ENCODE measurements at regions not wholly inside any gene's neighbourhood (a gene's known extent, or its start where the extent isn't known, plus 50 kb on each side); places are given as distances from the start of the nearest gene placed in this dataset.

DNA sequence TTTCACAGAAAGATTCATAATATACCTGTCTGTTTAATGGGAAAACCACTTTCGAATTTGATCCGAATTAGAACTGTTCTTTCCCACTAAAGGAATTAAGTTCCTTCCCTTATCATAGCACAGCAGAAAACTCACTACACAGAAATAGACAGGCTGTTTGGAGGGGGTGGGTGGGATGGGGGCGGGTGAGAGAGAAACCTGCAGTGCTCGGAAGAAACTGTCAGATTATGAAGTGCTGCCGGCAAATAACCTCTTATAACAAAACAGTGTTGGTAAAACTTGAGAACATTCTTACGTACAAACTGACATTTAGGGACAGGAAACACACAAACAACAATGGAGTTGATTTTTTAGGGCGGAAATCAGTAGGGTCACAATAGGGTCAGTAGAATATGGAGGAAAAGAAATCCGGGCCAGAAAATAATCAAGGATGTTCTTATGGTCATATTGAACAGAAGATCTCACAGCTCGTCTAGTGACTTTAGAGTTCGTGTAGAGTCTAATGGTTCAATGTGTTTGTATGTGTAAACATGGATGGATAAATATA, 756.0 kb upstream of the LRATD1 start:
- H3K4me3 ChIP-seq (ENCODE audit: low read depth in 1 of 2, low read length in 2 of 2), result no peak overlapping the region
- TF ChIP-seq, protein P1, sequence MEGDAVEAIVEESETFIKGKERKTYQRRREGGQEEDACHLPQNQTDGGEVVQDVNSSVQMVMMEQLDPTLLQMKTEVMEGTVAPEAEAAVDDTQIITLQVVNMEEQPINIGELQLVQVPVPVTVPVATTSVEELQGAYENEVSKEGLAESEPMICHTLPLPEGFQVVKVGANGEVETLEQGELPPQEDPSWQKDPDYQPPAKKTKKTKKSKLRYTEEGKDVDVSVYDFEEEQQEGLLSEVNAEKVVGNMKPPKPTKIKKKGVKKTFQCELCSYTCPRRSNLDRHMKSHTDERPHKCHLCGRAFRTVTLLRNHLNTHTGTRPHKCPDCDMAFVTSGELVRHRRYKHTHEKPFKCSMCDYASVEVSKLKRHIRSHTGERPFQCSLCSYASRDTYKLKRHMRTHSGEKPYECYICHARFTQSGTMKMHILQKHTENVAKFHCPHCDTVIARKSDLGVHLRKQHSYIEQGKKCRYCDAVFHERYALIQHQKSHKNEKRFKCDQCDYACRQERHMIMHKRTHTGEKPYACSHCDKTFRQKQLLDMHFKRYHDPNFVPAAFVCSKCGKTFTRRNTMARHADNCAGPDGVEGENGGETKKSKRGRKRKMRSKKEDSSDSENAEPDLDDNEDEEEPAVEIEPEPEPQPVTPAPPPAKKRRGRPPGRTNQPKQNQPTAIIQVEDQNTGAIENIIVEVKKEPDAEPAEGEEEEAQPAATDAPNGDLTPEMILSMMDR (IDR thresholded peaks at IDR 0.05; ENCODE audit: borderline replicate concordance, extremely low read depth, low read length, poor library complexity, severe bottlenecking), result no peak
- TF ChIP-seq EZH2 (IDR thresholded peaks at IDR 0.05; ENCODE audit: borderline replicate concordance, low read depth, low read length, severe bottlenecking), result no peak

GRCh38 chr2:13877571-13877970, 754.9 kb upstream of the LRATD1 start:
- H3K27ac ChIP-seq (ENCODE audit: low read length), result no peak overlapping the region
- no peak overlapping the region for H2AFZ ChIP-seq (ENCODE audit: low read depth, low read length)
- TF ChIP-seq, protein P1 (IDR thresholded peaks at IDR 0.05; ENCODE audit: borderline replicate concordance, extremely low read depth, low read length, poor library complexity, severe bottlenecking), result no peak
- TF ChIP-seq EZH2 (IDR thresholded peaks at IDR 0.05; ENCODE audit: borderline replicate concordance, low read depth, low read length, severe bottlenecking), result no peak
- DNase-seq (no peak), ATAC-seq (ENCODE audit: insufficient read depth, low read depth) (no peak)
- no peaks in the 10 kb centered on the region for H3K36me3 ChIP-seq (ENCODE audit: insufficient read depth, low read length)
- H3K27me3 ChIP-seq (ENCODE audit: insufficient read depth, low read length, poor library complexity), result no peaks in the 10 kb centered on the region
- H3K4me1 ChIP-seq (ENCODE audit: insufficient read depth, low read length), result no peaks in the 10 kb centered on the region
- H3K9ac ChIP-seq (ENCODE audit: low read depth, low read length), result no peak overlapping the region
- no peak overlapping the region for H3K4me3 ChIP-seq (ENCODE audit: low read depth in 1 of 2, low read length in 2 of 2)
- H3K79me2 ChIP-seq (ENCODE audit: insufficient read depth, low read length), result no peaks in the 10 kb centered on the region
- H4K20me1 ChIP-seq (ENCODE audit: insufficient read depth, low read length), result no peaks in the 10 kb centered on the region
- no peaks in the 10 kb centered on the region for H3K9me3 ChIP-seq (ENCODE audit: insufficient read depth, low read length, severe bottlenecking)
- no peak overlapping the region for H3K4me2 ChIP-seq (ENCODE audit: insufficient read depth, low read length)

More for the DNA sequence above, 756.0 kb upstream of the LRATD1 start:
- no peak overlapping the region for H3K27ac ChIP-seq (ENCODE audit: low read length)
- H3K4me1 ChIP-seq (ENCODE audit: insufficient read depth, low read length), result no peaks in the 10 kb centered on the region
- H2AFZ ChIP-seq (ENCODE audit: low read depth, low read length), result no peak overlapping the region
- no peak for ATAC-seq (ENCODE audit: insufficient read depth, low read depth)
- no peaks in the 10 kb centered on the region for H4K20me1 ChIP-seq (ENCODE audit: insufficient read depth, low read length)
- no peaks in the 10 kb centered on the region for H3K79me2 ChIP-seq (ENCODE audit: insufficient read depth, low read length)
- DNase-seq, result no peak
- no peaks in the 10 kb centered on the region for H3K36me3 ChIP-seq (ENCODE audit: insufficient read depth, low read length)
- no peaks in the 10 kb centered on the region for H3K9me3 ChIP-seq (ENCODE audit: insufficient read depth, low read length, severe bottlenecking)
- no peaks in the 10 kb centered on the region for H3K27me3 ChIP-seq (ENCODE audit: insufficient read depth, low read length, poor library complexity)
- no peak overlapping the region for H3K4me2 ChIP-seq (ENCODE audit: insufficient read depth, low read length)
- H3K9ac ChIP-seq (ENCODE audit: low read depth, low read length), result no peak overlapping the region

- Histone ChIP-seq H3K79me2 (ENCODE audit: insufficient read depth, low read length) (no peaks in the 10 kb centered on the region), H3K9ac (ENCODE audit: low read depth, low read length) (no peak overlapping the region), H3K27ac (ENCODE audit: low read length) (no peak overlapping the region), H3K4me3 (ENCODE audit: low read depth in 1 of 2, low read length in 2 of 2) (no peak overlapping the region), H3K27me3 (ENCODE audit: insufficient read depth, low read length, poor library complexity) (no peaks in the 10 kb centered on the region), H3K36me3 (ENCODE audit: insufficient read depth, low read length) (no peaks in the 10 kb centered on the region), H2AFZ (ENCODE audit: low read depth, low read length) (no peak overlapping the region), H3K4me2 (ENCODE audit: insufficient read depth, low read length) (no peak overlapping the region), H3K9me3 (ENCODE audit: insufficient read depth, low read length, severe bottlenecking) (no peaks in the 10 kb centered on the region), H4K20me1 (ENCODE audit: insufficient read depth, low read length) (no peaks in the 10 kb centered on the region), H3K4me1 (ENCODE audit: insufficient read depth, low read length) (no peaks in the 10 kb centered on the region)
- no peak for ATAC-seq (ENCODE audit: insufficient read depth, low read depth)
- TF ChIP-seq EZH2 (IDR thresholded peaks at IDR 0.05; ENCODE audit: borderline replicate concordance, low read depth, low read length, severe bottlenecking), result no peak
- TF ChIP-seq, protein P1 (IDR thresholded peaks at IDR 0.05; ENCODE audit: borderline replicate concordance, extremely low read depth, low read length, poor library complexity, severe bottlenecking), result no peak
- no peak for DNase-seq
These were observed 748.1 kb upstream of the LRATD1 start for GRCh38 chr2:13884291-13884976.
